Fibroblast of lung (primary cell): ENCODE measurements at regions not wholly inside any gene's neighbourhood (a gene's known extent, or its start where the extent isn't known, plus 50 kb on each side); places are given as distances from the start of the nearest gene placed in this dataset.

ENCODE experiments used
- EZH2 ChIP-seq: IDR thresholded peaks from 2 replicates; pipeline ENCODE4 v1.5.1; 2012; ENCODE audit warnings: low read length, control low read depth, mild to moderate bottlenecking; ENCODE audit errors: missing control alignments
- TF ChIP-seq, protein P1 (sequence below), 2 donors: IDR thresholded peaks in 1 of 2; conservative IDR thresholded peaks in 1 of 2; 1 replicate in 1 of 2; 2 replicates in 1 of 2; pipeline ENCODE4 v1.5.1; 2011 to 2012; ENCODE audit warnings: low read length in 2 of 2, control low read depth in 1 of 2, inconsistent platforms in 1 of 2, low read depth in 1 of 2, mild to moderate bottlenecking in 1 of 2

DNA sequence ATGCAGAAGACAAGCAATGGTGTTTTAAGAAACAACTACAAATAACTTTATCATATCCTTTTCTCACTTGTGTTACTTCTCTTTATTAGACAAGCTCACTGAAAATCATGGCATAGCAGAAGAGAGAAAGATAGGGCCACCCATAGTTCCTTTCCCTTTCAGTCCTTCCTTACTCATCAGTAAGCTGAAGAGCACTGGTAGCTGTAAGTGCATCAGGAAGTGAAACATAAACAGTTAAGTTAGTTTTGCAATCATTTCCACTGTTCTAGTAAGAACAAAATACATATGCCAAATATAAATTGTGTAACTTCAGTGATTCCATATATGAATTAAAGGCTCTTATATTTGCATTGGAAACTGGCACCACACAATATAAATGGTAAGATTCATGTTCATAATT is 220.1 kb downstream of the HACE1 start:
- TF ChIP-seq, protein P1, sequence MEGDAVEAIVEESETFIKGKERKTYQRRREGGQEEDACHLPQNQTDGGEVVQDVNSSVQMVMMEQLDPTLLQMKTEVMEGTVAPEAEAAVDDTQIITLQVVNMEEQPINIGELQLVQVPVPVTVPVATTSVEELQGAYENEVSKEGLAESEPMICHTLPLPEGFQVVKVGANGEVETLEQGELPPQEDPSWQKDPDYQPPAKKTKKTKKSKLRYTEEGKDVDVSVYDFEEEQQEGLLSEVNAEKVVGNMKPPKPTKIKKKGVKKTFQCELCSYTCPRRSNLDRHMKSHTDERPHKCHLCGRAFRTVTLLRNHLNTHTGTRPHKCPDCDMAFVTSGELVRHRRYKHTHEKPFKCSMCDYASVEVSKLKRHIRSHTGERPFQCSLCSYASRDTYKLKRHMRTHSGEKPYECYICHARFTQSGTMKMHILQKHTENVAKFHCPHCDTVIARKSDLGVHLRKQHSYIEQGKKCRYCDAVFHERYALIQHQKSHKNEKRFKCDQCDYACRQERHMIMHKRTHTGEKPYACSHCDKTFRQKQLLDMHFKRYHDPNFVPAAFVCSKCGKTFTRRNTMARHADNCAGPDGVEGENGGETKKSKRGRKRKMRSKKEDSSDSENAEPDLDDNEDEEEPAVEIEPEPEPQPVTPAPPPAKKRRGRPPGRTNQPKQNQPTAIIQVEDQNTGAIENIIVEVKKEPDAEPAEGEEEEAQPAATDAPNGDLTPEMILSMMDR (conservative IDR thresholded peaks at IDR 0.05 in 1 of 2, IDR thresholded peaks at IDR 0.05 in 1 of 2; ENCODE audit: low read depth in 1 of 2, low read length in 2 of 2) = no peak
- no peak for TF ChIP-seq EZH2
